ENCODE measurements at regions not wholly inside any gene's neighbourhood (a gene's known extent, or its start where the extent isn't known, plus 50 kb on each side); places are given as distances from the start of the nearest gene placed in this dataset.

DNA sequence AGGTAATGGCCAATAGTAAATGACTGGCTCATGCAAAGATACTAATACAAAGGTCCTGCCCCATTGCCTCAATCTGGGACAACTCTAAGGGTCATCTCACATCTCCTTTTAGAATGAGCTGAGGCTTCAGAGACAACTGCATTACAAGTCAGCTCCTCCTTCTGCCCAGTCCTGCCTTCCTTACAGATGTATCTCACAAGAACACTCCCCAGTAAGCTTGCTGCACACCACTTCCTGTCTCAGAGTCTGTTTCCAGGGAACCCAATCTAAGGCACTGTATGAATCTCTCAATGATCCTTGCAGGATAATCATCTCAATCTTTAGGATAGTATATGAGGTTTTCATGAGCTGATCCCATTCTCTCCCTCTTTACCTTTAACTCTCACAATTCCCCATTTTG lies 57.8 kb upstream of the ZDHHC17 start (continued):
- TF ChIP-seq GTF2F1 (IDR thresholded peaks at IDR 0.05; ENCODE audit: borderline replicate concordance, low read depth, low read length) (no peak), HDAC2 (IDR thresholded peaks at IDR 0.05; ENCODE audit: borderline replicate concordance in 1 of 2, low read depth in 2 of 2, low read length in 2 of 2) (no peak), TEAD4 (IDR thresholded peaks at IDR 0.05; ENCODE audit: low read depth, low read length) (no peak), SIX5 (IDR thresholded peaks at IDR 0.05; ENCODE audit: low read depth, low read length) (no peak), MAFK (IDR thresholded peaks at IDR 0.05; ENCODE audit: low read depth, low read length) (no peak)

Data from H1 (cell line).